GM12878 (cell line): ENCODE measurements at regions not wholly inside any gene's neighbourhood (a gene's known extent, or its start where the extent isn't known, plus 50 kb on each side); places are given as distances from the start of the nearest gene placed in this dataset.

Experiments used
- ATAC-seq: fragments of 200-7000 bp; cut with Tn5 transposase; 3 replicates; pipeline ENCODE4 v1.9.1; 2020; ENCODE audit warnings: mild to moderate bottlenecking, moderate library complexity
- BruUV-seq: library from RNA; stranded (reverse); fragments of 400-500 nt; replicated peaks from 2 replicates; lab custom pipeline; 2021; lab: Mats Ljungman, UMichigan
- CTCF ChIA-PET: fragments of 300-600 bp; sonication (Branson Sonifier 250); formaldehyde crosslinking; extraction: SDS; loops from one replicate; lab custom pipeline; 2021; ENCODE audit warnings: inconsistent platforms; lab: Yijun Ruan, JAX
- POLR2A ChIA-PET: fragments of 350-600 bp; formaldehyde crosslinking; extraction: SDS; loops from one replicate; lab custom pipeline; 2021; ENCODE audit warnings: inconsistent platforms; lab: Charles Lee
- RAD21 ChIA-PET: fragments of 300-600 bp; sonication (Branson Sonifier 250); formaldehyde crosslinking; loops from one replicate; lab custom pipeline; 2023; ENCODE audit warnings: antibody characterized with exemption; ENCODE audit not compliant: unreplicated experiment; lab: Charles Lee
- SMC1A ChIA-PET: fragments of 300-600 bp; sonication (Branson Sonifier 250); formaldehyde crosslinking; loops from one replicate; lab custom pipeline; 2023; ENCODE audit not compliant: unreplicated experiment, uncharacterized antibody; lab: Charles Lee
- DNase-seq: peaks from one replicate; pipeline ENCODE4 v3.0.0-alpha.2; 2011; ENCODE audit warnings: low read depth, low spot score
- FAIRE-seq: peaks from 3 replicates; lab custom pipeline; 2011; peaks lifted over from hg19 to GRCh38; lab: Jason Lieb, UNC
- H2AFZ ChIP-seq: 2 replicates; pipeline ENCODE4 v1.6.0; 2011; ENCODE audit warnings: low read depth, low read length, control low read depth; ENCODE audit not compliant: control insufficient read depth
- H3K27ac ChIP-seq: 2 replicates; pipeline ENCODE4 v1.5.1; 2011; ENCODE audit warnings: control low read depth; ENCODE audit not compliant: control insufficient read depth, insufficient read depth
- H3K27me3 ChIP-seq, 2 experiments: replicated peaks in 1 of 2; 2 replicates each; pipeline versions ENCODE4 v1.6.0 to v1.6.1; 2011; ENCODE audit warnings: low read length in 1 of 2; ENCODE audit not compliant: control insufficient read depth in 2 of 2, insufficient read depth in 2 of 2
- H3K36me3 ChIP-seq, 2 experiments: 2 replicates each; pipeline ENCODE4 v1.5.1; 2011; ENCODE audit warnings: low read length in 1 of 2; ENCODE audit not compliant: control insufficient read depth in 2 of 2, insufficient read depth in 2 of 2
- H3K4me1 ChIP-seq: 2 replicates; pipeline ENCODE4 v1.6.1; 2011; ENCODE audit warnings: mild to moderate bottlenecking, low read length, moderate library complexity, mixed read lengths; ENCODE audit not compliant: control insufficient read depth, insufficient read depth
- H3K4me2 ChIP-seq: 2 replicates; pipeline ENCODE4 v1.6.0; 2011; ENCODE audit warnings: control low read depth; ENCODE audit not compliant: control insufficient read depth, insufficient read depth
- H3K4me3 ChIP-seq: fragments of 200-600 bp; sonication (generic); 2 replicates; pipeline ENCODE4 v1.5.1; 2016
- H3K79me2 ChIP-seq: 2 replicates; pipeline ENCODE4 v1.6.0; 2011; ENCODE audit warnings: low read length; ENCODE audit not compliant: control insufficient read depth, insufficient read depth
- H3K9ac ChIP-seq: 2 replicates; pipeline ENCODE4 v1.8.0; 2011; ENCODE audit warnings: low read length, control low read depth, mixed read lengths; ENCODE audit not compliant: control insufficient read depth, insufficient read depth
- H3K9me3 ChIP-seq: replicated peaks from 3 replicates; pipeline ENCODE4 v1.5.1; 2011; ENCODE audit warnings: mild to moderate bottlenecking, low read length; ENCODE audit not compliant: control insufficient read depth, insufficient read depth
- H4K20me1 ChIP-seq: 2 replicates; pipeline ENCODE4 v1.6.0; 2011; ENCODE audit not compliant: control insufficient read depth, insufficient read depth
- CBFB ChIP-seq: IDR thresholded peaks from 2 replicates; pipeline ENCODE4 v1.6.1; 2016; ENCODE audit warnings: antibody characterized with exemption, low read depth
- HDAC2 ChIP-seq: fragments of 200-600 bp; sonication (generic); IDR thresholded peaks from 2 replicates; pipeline ENCODE4 v1.6.1; 2017
- NRF1 ChIP-seq: conservative IDR thresholded peaks from 2 replicates; pipeline ENCODE4 v1.6.1; 2011; ENCODE audit warnings: mild to moderate bottlenecking, low read depth, low read length, improper control_type of control experiment
- PBX3 ChIP-seq: IDR thresholded peaks from 2 replicates; pipeline ENCODE4 v1.6.1; 2011; ENCODE audit warnings: mild to moderate bottlenecking, low read depth, low read length, moderate library complexity; ENCODE audit not compliant: insufficient replicate concordance
- POLR2AphosphoS2 ChIP-seq: IDR thresholded peaks from 2 replicates; pipeline ENCODE4 v1.6.1; 2011; ENCODE audit warnings: low read depth, mild to moderate bottlenecking, low read length, improper control_type of control experiment, moderate library complexity
- RAD51 ChIP-seq: fragments of 450-650 bp; IDR thresholded peaks from 2 replicates; pipeline ENCODE4 v1.6.1; 2016; ENCODE audit warnings: moderate library complexity, mild to moderate bottlenecking, inconsistent platforms
- RB1 ChIP-seq: fragments of 450-650 bp; formaldehyde crosslinking; IDR thresholded peaks from 2 replicates; pipeline ENCODE4 v1.6.1; 2017; ENCODE audit warnings: mild to moderate bottlenecking, borderline replicate concordance
- RUNX3 ChIP-seq: IDR thresholded peaks from 2 replicates; pipeline ENCODE4 v1.6.1; 2012; ENCODE audit warnings: low read length, inconsistent platforms
- SIN3A ChIP-seq: IDR thresholded peaks from 2 replicates; pipeline ENCODE4 v1.6.1; 2012; ENCODE audit warnings: low read depth, low read length, improper control_type of control experiment
- SIX5 ChIP-seq: IDR thresholded peaks from 2 replicates; pipeline ENCODE4 v1.6.1; 2011; ENCODE audit warnings: mild to moderate bottlenecking, low read depth, low read length, moderate library complexity; ENCODE audit not compliant: severe bottlenecking
- SMARCA5 ChIP-seq: fragments of 450-650 bp; IDR thresholded peaks from 2 replicates; pipeline ENCODE4 v1.6.1; 2017; ENCODE audit warnings: mild to moderate bottlenecking
- SPI1 ChIP-seq: IDR thresholded peaks from 2 replicates; pipeline ENCODE4 v1.6.1; 2011; ENCODE audit warnings: low read depth, mild to moderate bottlenecking, low read length, moderate library complexity, borderline replicate concordance; ENCODE audit not compliant: insufficient read depth
- TARDBP ChIP-seq: IDR thresholded peaks from 2 replicates; pipeline ENCODE4 v1.6.1; 2016; ENCODE audit warnings: borderline replicate concordance
- ZBTB40 ChIP-seq: fragments of 450-650 bp; IDR thresholded peaks from 2 replicates; pipeline ENCODE4 v1.6.1; 2016; ENCODE audit warnings: mild to moderate bottlenecking, moderate library complexity, borderline replicate concordance
- ZNF274 ChIP-seq: IDR thresholded peaks from one replicate; pipeline ENCODE4 v1.8.0; 2011; ENCODE audit not compliant: insufficient read length, insufficient read depth
- WGBS: methylation state at CpG from one replicate; pipeline ENCODE4 v1.1.6; 2016; ENCODE audit warnings: low lambda C conversion rate; ENCODE audit not compliant: insufficient replicate concordance, insufficient coverage; ENCODE audit errors: missing lambda C conversion rate; 5-methylcytosine and 5-hydroxymethylcytosine counted together
- in situ Hi-C: fragments of 300-500 bp; cut with MboI; formaldehyde crosslinking; loops from 9 replicates; pipeline ENCODE4 v1.14.3; 2018; ENCODE audit warnings: mixed read lengths
- intact Hi-C: fragments of 100-400 bp; cut with micrococcal nuclease; formaldehyde crosslinking; loops from one replicate; pipeline ENCODE4 v1.14.2; 2022; ENCODE audit not compliant: unreplicated experiment
- TF ChIP-seq, protein P1 (sequence below): fragments of 450-650 bp; IDR thresholded peaks from 2 replicates; pipeline ENCODE4 v1.6.1; 2017; ENCODE audit warnings: antibody characterized with exemption, mild to moderate bottlenecking, moderate library complexity

- no peak for FAIRE-seq
- no peaks in the 10 kb centered on the region for H3K79me2 ChIP-seq
- H3K4me3 ChIP-seq = peak within 1 kb of the TSS; percentile 55
- H3K27ac ChIP-seq = no peak within 1 kb of the TSS
- H3K27me3 ChIP-seq = no peaks in the 10 kb centered on the region; a peak in 2 of 4 replicates
- no peak for DNase-seq
- ChIA-PET SMC1A (interaction anchor here (0.7 to 1.7 kb wide), 3 partner anchors 10 to 313 kb away, joined by 3 to 11 read pairs (median 4); no protein-coding TSS in a partner anchor), RAD21 (interaction anchor here (1.7 kb wide), 1 partner anchor 166 kb away, joined by 5 read pairs; no protein-coding TSS in a partner anchor), POLR2A (interaction anchor here (0.6 to 0.7 kb wide), 3 partner anchors 20 to 927 kb away, joined by 3 to 7 read pairs (median 4); no protein-coding TSS in a partner anchor), CTCF (interaction anchor here (0.7 kb wide), 1 partner anchor 471 kb away, joined by 5 read pairs; no protein-coding TSS in a partner anchor)
- H2AFZ ChIP-seq = peak within 1 kb of the TSS; percentile 52
- 48% methylated on average over 30 of the region's 30 CpGs for WGBS
- no TSS peak for BruUV-seq
- no peaks in the 10 kb centered on the region for H3K4me1 ChIP-seq
- in situ Hi-C loops = no loop called here
- intact Hi-C loops = no loop called here
- no peaks in the 10 kb centered on the region for H3K36me3 ChIP-seq
- no peaks in the 10 kb centered on the region for H3K9me3 ChIP-seq
- H3K4me2 ChIP-seq = peak within 1 kb of the TSS; percentile 41; the same call in 1 of the 2 replicates
- ATAC-seq = peak; percentile 32
- no peak within 1 kb of the TSS; the same call in 1 of the 2 replicates for H3K9ac ChIP-seq
- no peaks in the 10 kb centered on the region for H4K20me1 ChIP-seq
- TF ChIP-seq SIX5 = no peak
- TF ChIP-seq CBFB = no peak
- no peak for TF ChIP-seq POLR2AphosphoS2
- TF ChIP-seq HDAC2 = no peak
- TF ChIP-seq PBX3 = no peak
- no peak for TF ChIP-seq TARDBP
- no peak for TF ChIP-seq RB1
- no peak for TF ChIP-seq SMARCA5
- no peak for TF ChIP-seq RAD51
- TF ChIP-seq, protein P1, sequence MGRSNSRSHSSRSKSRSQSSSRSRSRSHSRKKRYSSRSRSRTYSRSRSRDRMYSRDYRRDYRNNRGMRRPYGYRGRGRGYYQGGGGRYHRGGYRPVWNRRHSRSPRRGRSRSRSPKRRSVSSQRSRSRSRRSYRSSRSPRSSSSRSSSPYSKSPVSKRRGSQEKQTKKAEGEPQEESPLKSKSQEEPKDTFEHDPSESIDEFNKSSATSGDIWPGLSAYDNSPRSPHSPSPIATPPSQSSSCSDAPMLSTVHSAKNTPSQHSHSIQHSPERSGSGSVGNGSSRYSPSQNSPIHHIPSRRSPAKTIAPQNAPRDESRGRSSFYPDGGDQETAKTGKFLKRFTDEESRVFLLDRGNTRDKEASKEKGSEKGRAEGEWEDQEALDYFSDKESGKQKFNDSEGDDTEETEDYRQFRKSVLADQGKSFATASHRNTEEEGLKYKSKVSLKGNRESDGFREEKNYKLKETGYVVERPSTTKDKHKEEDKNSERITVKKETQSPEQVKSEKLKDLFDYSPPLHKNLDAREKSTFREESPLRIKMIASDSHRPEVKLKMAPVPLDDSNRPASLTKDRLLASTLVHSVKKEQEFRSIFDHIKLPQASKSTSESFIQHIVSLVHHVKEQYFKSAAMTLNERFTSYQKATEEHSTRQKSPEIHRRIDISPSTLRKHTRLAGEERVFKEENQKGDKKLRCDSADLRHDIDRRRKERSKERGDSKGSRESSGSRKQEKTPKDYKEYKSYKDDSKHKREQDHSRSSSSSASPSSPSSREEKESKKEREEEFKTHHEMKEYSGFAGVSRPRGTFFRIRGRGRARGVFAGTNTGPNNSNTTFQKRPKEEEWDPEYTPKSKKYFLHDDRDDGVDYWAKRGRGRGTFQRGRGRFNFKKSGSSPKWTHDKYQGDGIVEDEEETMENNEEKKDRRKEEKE = no peak
- no peak for TF ChIP-seq SIN3A
- TF ChIP-seq ZBTB40 = no peak
- no peak for TF ChIP-seq SPI1
- TF ChIP-seq ZNF274 = no peak
- no peak for TF ChIP-seq RUNX3
- no peak for TF ChIP-seq NRF1
Measured at GRCh38 chr3:159839561-159840379, 148.9 kb upstream of the IL12A start, which contains the start of gene SCHIP1. TSS of gene SCHIP1 (plus strand) at chr3:159839861.
